ENCODE measurements at regions not wholly inside any gene's neighbourhood (a gene's known extent, or its start where the extent isn't known, plus 50 kb on each side); places are given as distances from the start of the nearest gene placed in this dataset.

- no peak overlapping the region for H3K4me3 ChIP-seq (ENCODE audit: low read depth, low read length)
- DNase-seq (ENCODE audit: low read depth) = no peak
- TF ChIP-seq CTCF (IDR thresholded peaks at IDR 0.05; ENCODE audit: control insufficient read depth, extremely low read depth, insufficient read depth) = no peak
Observed at GRCh38 chr12:39138268-39138667, 232.9 kb upstream of the CPNE8 start.

GRCh38 chr12:39127401-39127800 is 222.0 kb upstream of the CPNE8 start:
- TF ChIP-seq CTCF (IDR thresholded peaks at IDR 0.05; ENCODE audit: control insufficient read depth, extremely low read depth, insufficient read depth) = no peak
- no peak for DNase-seq (ENCODE audit: low read depth)
- no peak overlapping the region for H3K4me3 ChIP-seq (ENCODE audit: low read depth, low read length)

GRCh38 chr12:39125566-39125965 is 220.2 kb upstream of the CPNE8 start:
- no peak overlapping the region for H3K4me3 ChIP-seq (ENCODE audit: low read depth, low read length)
- DNase-seq (ENCODE audit: low read depth) = no peak
- no peak for TF ChIP-seq CTCF (IDR thresholded peaks at IDR 0.05; ENCODE audit: control insufficient read depth, extremely low read depth, insufficient read depth)

- TF ChIP-seq CTCF (IDR thresholded peaks at IDR 0.05; ENCODE audit: control insufficient read depth, extremely low read depth, insufficient read depth) = no peak
- DNase-seq (ENCODE audit: low read depth) = no peak
- no peak overlapping the region for H3K4me3 ChIP-seq (ENCODE audit: low read depth, low read length)
Observed at GRCh38 chr12:39124768-39125167, 219.4 kb upstream of the CPNE8 start.

GRCh38 chr12:39123580-39124253 is 218.3 kb upstream of the CPNE8 start:
- no peak overlapping the region for H3K4me3 ChIP-seq (ENCODE audit: low read depth, low read length)
- no peak for TF ChIP-seq CTCF (IDR thresholded peaks at IDR 0.05; ENCODE audit: control insufficient read depth, extremely low read depth, insufficient read depth)
- no peak for DNase-seq (ENCODE audit: low read depth)

- no peak for DNase-seq (ENCODE audit: low read depth)
- no peak for TF ChIP-seq CTCF (IDR thresholded peaks at IDR 0.05; ENCODE audit: control insufficient read depth, extremely low read depth, insufficient read depth)
- no peak overlapping the region for H3K4me3 ChIP-seq (ENCODE audit: low read depth, low read length)
Observed at GRCh38 chr12:39122562-39123204, 217.3 kb upstream of the CPNE8 start.

- no peak for DNase-seq (ENCODE audit: low read depth)
- no peak for TF ChIP-seq CTCF (IDR thresholded peaks at IDR 0.05; ENCODE audit: control insufficient read depth, extremely low read depth, insufficient read depth)
- no peak overlapping the region for H3K4me3 ChIP-seq (ENCODE audit: low read depth, low read length)
Observed at GRCh38 chr12:39116861-39117260, 211.5 kb upstream of the CPNE8 start.

All from LNCaP clone FGC (cell line).